Fibroblast of the conjunctiva (primary cell): ENCODE measurements at regions not wholly inside any gene's neighbourhood (a gene's known extent, or its start where the extent isn't known, plus 50 kb on each side); places are given as distances from the start of the nearest gene placed in this dataset.
"Not testable (repeated sequence)": the region's sequence is repeated elsewhere in the genome, so short reads cannot be mapped to it uniquely, and the experiment has no call there.

Experiments
- DNase-seq: peaks from one replicate; pipeline ENCODE4 v3.0.0-alpha.2; 2010; ENCODE audit warnings: low read depth

DNA sequence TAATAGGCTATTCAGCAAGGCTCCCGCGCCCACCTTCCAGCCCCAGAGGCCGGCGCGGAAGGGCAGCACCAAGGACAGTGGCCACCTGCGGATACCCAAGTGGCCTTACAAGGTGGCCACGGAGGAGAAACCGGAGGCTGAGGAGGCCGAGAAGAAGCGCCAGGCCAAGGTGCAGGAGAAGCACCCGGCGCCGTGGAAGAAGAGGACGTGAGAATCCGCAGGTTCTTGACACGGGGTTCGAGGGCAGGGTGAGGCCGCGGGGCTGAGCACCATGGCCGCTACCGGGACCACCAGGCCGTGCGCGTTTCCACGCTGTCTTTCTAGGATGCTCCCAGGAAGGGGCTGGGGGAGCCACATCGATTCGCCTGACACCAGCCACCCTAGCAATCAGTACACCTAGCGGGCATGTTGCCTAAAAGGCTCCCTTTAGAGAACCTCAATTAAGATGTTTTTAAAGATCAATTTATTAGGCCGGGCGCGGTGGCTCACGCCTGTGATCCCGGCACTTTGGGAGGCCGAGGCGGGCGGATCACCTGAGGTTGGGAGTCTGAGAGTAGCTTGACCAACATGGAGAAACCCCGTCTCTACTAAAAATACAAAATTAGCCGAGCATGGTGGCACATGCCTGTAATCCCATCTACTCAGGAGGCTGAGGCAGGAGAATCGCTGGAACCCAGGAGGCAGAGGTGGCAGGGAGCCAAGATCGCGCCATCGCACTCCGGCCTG, 134.3 kb upstream of the OR4C13 start:
- not testable (repeated sequence) for DNase-seq

DNA sequence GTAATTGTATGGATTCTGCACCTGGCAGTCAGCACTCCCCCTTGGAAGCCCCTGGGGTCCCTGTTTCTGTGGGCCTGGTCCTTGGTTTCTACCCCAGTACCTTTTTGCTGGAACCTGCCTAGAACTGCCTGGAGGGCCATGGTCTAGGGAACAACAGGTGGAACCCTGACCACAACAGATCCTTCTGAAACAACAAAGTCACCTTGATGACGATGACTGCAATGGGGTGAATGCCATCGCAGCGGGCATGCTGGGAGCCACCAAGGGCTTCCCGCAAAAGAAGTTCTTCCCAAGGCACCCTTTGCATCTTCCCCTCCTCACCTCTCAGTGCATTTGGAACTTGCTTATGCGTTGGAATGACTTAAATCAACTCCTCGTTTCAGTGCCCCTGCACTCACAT, 129.0 kb upstream of the OR4C13 start:
- DNase-seq, result not testable (repeated sequence)

DNA sequence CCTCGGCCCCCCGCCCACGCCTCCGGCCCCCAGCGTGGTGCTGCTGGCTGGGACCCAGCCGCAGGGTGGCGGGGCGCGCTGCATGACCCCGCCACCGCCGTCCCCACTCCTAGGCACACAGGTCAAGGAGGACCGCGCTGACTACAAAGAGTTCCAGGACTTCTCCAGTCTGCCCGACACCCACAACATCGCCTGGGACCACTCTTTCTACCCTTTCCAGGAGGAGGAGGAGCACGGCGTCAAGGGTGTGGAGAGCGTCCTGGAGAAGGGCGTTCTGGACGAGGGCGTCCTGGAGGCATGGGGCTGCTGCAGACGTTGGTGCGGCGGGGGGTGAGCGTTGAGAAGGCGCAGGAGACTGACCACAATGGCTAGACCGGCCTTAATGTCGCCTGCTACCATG, 101.7 kb upstream of the OR4C13 start:
- not testable (repeated sequence) for DNase-seq

DNA sequence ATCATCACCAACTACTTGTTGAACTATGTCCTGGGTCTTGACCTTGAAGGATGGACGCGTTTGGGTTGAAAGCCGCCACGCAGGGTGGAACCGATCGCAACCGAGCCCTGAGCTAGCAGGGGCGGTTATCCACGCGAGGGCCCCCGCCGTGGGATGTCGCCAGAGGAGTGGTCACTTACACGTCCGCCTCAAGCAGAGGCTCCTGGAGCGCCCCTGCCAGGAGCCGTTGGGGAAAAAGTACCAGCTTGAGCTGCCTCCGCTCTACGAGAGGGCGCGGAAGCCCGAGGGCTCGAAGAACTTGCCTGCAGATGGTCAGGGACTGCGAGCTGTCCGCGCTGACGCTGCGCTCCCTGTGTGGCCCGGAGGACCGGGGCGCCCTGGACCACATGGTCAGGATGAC, 100.7 kb upstream of the OR4C13 start:
- no peak for DNase-seq

DNA sequence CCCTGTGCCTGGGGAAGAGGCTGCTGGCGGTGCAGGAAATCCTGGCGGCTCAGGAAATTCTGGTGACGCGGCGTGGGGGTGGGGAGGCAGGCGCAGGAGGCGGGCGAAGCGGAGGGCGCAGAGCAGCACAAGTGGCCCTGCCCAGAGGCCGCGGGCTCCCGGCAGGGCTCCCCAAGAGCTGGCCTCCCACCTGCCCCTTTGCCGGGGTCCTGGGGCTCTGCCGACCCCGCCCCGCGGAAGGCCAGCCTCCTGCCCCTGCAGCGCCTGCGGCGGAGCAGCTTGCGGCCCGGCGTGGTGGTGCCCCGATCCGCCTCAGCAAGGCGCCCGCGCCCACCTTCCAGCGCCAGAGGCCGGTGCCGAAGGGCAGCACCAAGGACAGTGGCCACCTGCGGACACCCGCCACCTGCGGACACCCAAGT, 100.2 kb upstream of the OR4C13 start:
- DNase-seq, result no peak

DNA sequence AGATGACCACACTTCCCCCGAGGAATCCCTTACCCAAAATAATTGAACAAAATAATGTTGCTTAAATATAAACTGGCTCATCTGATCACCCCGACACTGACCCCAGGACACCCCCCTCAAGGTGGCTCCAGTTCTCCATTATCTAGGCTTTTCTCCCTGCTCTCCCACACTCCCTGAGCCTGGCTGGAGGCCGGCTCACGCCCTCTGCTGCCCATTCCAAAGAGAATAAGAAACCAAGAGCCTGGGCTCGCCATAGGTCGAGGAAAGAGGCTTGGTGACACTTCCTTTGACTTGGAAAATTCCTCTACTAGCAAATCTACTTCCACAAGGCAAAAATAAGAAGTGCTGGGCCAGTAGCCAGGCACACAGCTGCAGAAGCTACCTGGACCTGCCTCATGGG, 63.3 kb upstream of the OR4C13 start:
- not testable (repeated sequence) for DNase-seq

DNA sequence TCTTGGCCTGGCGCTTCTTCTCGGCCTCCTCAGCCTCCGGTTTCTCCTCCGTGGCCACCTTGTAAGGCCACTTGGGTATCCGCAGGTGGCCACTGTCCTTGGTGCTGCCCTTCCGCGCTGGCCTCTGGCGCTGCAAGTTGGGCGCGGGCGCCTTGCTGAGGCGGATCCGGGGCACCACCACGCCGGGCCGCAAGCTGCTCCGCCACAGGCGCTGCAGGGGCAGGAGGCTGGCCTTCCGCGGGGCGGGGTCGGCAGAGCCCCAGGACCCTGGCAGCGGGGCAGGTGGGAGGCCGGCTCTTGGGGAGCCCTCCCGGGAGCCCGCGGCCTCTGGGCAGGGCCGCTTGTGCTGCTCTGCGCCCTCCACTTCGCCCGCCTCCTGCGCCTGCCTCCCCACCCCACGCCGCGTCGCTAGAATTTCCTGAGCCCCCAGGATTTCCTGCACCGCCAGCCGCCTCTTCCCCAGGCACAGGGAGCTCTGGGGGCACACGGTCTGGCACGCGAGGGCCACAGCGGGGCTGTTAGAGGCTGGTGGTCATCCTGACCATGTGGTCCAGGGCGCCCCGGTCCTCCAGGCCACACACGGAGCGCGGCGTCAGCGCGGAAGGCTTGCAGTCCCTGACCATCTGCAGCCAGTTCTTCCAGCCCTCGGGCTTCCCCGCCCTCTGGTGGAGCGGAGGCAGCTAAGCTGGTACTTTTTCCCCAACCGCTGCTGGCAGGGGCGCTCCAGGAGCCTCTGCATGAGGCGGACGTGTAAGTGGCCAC, 60.1 kb upstream of the OR4C13 start:
- not testable (repeated sequence) for DNase-seq

DNA sequence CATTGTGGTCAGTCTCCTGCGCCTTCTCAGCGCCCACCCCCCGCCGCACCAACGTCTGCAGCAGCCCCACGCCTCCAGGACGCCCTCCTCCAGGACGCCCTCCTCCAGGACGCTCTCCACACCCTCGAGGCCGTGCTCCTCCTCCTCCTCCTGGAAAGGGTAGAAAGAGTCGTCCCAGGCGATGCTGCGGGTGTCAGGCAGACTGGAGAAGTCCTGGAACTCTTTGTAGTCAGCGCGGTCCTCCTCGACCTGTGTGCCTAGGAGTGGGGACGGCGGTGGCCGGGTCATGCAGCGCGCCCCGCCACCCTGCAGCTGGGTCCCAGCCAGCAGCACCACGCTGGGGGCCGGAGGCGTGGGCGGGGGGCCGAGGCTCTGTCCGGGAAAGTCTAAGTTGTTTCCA, 58.7 kb upstream of the OR4C13 start:
- not testable (repeated sequence) for DNase-seq
